NT2/D1 (cell line): ENCODE measurements at regions not wholly inside any gene's neighbourhood (a gene's known extent, or its start where the extent isn't known, plus 50 kb on each side); places are given as distances from the start of the nearest gene placed in this dataset.

Experiments
- DNase-seq: peaks from one replicate; pipeline ENCODE4 v3.0.0-alpha.2; 2011; ENCODE audit warnings: low read depth, low spot score
- H3K27me3 ChIP-seq: 2 replicates; pipeline ENCODE4 v1.6.0; 2011; ENCODE audit warnings: mild to moderate bottlenecking; ENCODE audit not compliant: insufficient read length, insufficient read depth
- H3K36me3 ChIP-seq: 2 replicates; pipeline ENCODE4 v1.6.1; 2011; ENCODE audit warnings: mild to moderate bottlenecking, low read length, mixed read lengths; ENCODE audit not compliant: insufficient read depth, insufficient read length
- H3K4me1 ChIP-seq: 2 replicates; pipeline ENCODE4 v1.5.1; 2011; ENCODE audit not compliant: insufficient read depth, insufficient read length
- H3K4me3 ChIP-seq: 2 replicates; pipeline ENCODE4 v1.5.1; 2011; ENCODE audit warnings: low read depth; ENCODE audit not compliant: insufficient read length
- H3K9ac ChIP-seq: 2 replicates; pipeline ENCODE4 v1.6.0; 2011; ENCODE audit warnings: low read depth; ENCODE audit not compliant: insufficient read length
- H3K9me3 ChIP-seq: 2 replicates; pipeline ENCODE4 v1.5.1; 2011; ENCODE audit warnings: mild to moderate bottlenecking, low read length; ENCODE audit not compliant: insufficient read depth
- SUZ12 ChIP-seq: IDR thresholded peaks from 2 replicates; pipeline ENCODE4 v1.6.1; 2011; ENCODE audit not compliant: insufficient read length, insufficient read depth; ENCODE audit errors: extremely low read depth
- YY1 ChIP-seq: IDR thresholded peaks from 2 replicates; pipeline ENCODE4 v1.6.1; 2011; ENCODE audit not compliant: insufficient read length, insufficient read depth
- ZNF274 ChIP-seq: IDR thresholded peaks from 2 replicates; pipeline ENCODE4 v1.6.1; 2011; ENCODE audit warnings: mild to moderate bottlenecking, low read depth, low read length

DNA sequence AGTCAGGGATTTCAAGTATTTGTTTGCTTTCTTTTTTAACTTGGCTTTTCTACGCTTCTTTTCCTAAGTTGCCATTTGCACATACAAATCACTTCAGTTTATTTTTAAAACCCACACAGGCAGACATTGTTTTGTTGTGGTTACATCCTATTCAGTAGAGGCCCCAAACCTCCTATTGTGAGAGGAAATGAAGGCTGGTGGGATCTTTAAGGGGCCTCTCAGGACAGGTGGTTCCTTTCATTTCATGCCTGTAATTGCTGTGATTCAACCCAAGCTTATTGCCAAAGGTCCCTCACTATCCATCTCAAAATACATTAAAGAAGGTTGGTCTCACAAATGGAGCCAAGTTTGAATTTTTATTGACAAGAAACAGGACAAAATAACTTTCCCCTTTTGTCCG, 257.1 kb downstream of the ADAMTS20 start:
- H3K36me3 ChIP-seq: no peaks in the 10 kb centered on the region
- no peak for TF ChIP-seq ZNF274
- no peak for DNase-seq

DNA sequence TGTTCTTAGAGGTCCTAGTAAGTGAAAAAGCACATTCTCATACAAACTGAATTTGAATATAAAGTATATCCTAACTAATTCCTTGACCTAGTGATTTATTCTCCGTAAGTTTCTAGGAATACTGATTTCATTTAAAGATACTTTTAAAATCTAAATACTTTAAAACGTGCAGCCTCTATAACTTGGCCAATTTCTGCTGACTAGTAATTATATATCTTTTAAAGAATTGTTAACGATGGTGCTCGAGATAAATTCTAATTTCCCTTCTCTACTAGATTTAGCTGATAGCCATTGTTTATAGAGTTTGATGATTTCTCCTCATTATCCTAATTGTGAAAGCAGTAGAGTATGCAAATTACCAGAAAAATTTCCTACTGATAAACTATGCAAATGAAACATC, 257.9 kb downstream of the ADAMTS20 start:
- Histone ChIP-seq H3K27me3 (no peaks in the 10 kb centered on the region), H3K9ac (no peak overlapping the region), H3K36me3 (no peaks in the 10 kb centered on the region), H3K9me3 (no peaks in the 10 kb centered on the region), H3K4me1 (no peaks in the 10 kb centered on the region), H3K4me3 (no peak overlapping the region)
- DNase-seq: no peak
- TF ChIP-seq ZNF274: no peak
- no peak for TF ChIP-seq YY1
- no peak for TF ChIP-seq SUZ12

More for the DNA sequence above, 257.1 kb downstream of the ADAMTS20 start:
- Histone ChIP-seq H3K4me3 (no peak overlapping the region), H3K27me3 (no peaks in the 10 kb centered on the region), H3K9ac (no peak overlapping the region), H3K9me3 (no peaks in the 10 kb centered on the region), H3K4me1 (no peaks in the 10 kb centered on the region)

GRCh38 chr12:43293396-43293795, 258.6 kb downstream of the ADAMTS20 start:
- Histone ChIP-seq H3K9me3 (no peaks in the 10 kb centered on the region), H3K4me3 (no peak overlapping the region), H3K27me3 (no peaks in the 10 kb centered on the region), H3K4me1 (no peaks in the 10 kb centered on the region), H3K9ac (no peak overlapping the region), H3K36me3 (no peaks in the 10 kb centered on the region)
- no peak for DNase-seq
- TF ChIP-seq YY1 (no peak), SUZ12 (no peak), ZNF274 (no peak)

DNA sequence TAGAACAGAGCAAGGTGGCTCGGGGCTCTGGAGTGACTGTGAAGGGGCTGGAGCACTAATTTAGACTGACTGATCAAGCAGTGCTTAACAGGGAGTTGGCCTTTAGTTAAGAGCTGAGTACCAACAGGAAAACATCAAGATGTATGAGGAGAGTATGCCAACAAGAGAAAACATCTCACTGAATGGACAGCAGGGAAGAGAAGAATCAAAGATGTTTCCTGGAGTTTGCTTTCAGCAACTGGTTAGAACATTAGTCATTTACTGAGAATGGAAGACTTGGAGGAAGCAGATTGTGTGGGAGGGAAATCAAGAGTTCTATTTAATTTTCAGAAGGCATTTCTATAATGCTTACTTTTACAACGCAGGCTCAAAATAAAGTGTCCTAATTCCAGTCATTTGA, 259.3 kb downstream of the ADAMTS20 start:
- no peaks in the 10 kb centered on the region for H3K27me3 ChIP-seq
- TF ChIP-seq ZNF274 (no peak), YY1 (no peak), SUZ12 (no peak)
- H3K9ac ChIP-seq: no peak overlapping the region
- no peaks in the 10 kb centered on the region for H3K4me1 ChIP-seq
- H3K9me3 ChIP-seq: no peaks in the 10 kb centered on the region
- DNase-seq: no peak
- no peak overlapping the region for H3K4me3 ChIP-seq
- H3K36me3 ChIP-seq: no peaks in the 10 kb centered on the region

- Histone ChIP-seq H3K4me1 (no peaks in the 10 kb centered on the region), H3K4me3 (no peak overlapping the region), H3K36me3 (no peaks in the 10 kb centered on the region), H3K27me3 (no peaks in the 10 kb centered on the region), H3K9ac (no peak overlapping the region), H3K9me3 (no peaks in the 10 kb centered on the region)
- TF ChIP-seq YY1: no peak
- TF ChIP-seq SUZ12: no peak
- no peak for TF ChIP-seq ZNF274
- no peak for DNase-seq
Observed at GRCh38 chr12:43291516-43291915, 260.5 kb downstream of the ADAMTS20 start.

DNA sequence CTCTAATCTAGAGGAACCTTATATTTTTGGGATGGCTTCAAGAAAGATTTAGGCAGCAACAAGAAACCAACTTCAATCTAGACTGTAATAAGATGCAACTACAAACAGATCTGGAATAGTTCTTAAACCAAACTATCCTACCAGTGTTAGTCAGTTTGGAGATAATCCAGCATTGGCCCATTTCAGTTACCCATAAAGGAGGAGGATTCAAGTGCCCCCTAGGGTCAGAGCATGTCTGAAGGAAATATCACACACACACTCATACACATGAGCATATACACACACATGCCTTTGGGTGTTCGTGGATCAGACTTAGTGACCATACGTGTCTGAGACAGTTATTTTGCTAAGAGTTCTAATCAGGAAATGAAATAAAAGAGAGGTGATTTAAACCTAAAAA, 261.2 kb downstream of the ADAMTS20 start:
- TF ChIP-seq SUZ12: no peak
- no peak for TF ChIP-seq YY1
- no peak for TF ChIP-seq ZNF274
- no peaks in the 10 kb centered on the region for H3K9me3 ChIP-seq
- H3K4me1 ChIP-seq: no peaks in the 10 kb centered on the region
- no peak for DNase-seq
- no peaks in the 10 kb centered on the region for H3K27me3 ChIP-seq
- H3K36me3 ChIP-seq: no peaks in the 10 kb centered on the region
- H3K4me3 ChIP-seq: no peak overlapping the region
- no peak overlapping the region for H3K9ac ChIP-seq

- DNase-seq: no peak
Observed at GRCh38 chr12:43289426-43289801, 262.6 kb downstream of the ADAMTS20 start.

More at GRCh38 chr12:43289426-43289801, 262.6 kb downstream of the ADAMTS20 start:
- no peak overlapping the region for H3K9ac ChIP-seq
- no peaks in the 10 kb centered on the region for H3K27me3 ChIP-seq
- TF ChIP-seq SUZ12 (no peak), ZNF274 (no peak), YY1 (no peak)
- no peak overlapping the region for H3K4me3 ChIP-seq
- H3K9me3 ChIP-seq: no peaks in the 10 kb centered on the region
- H3K4me1 ChIP-seq: no peaks in the 10 kb centered on the region
- no peaks in the 10 kb centered on the region for H3K36me3 ChIP-seq
